Activated CD4-positive, alpha-beta memory T cell treated with anti-CD3 and anti-CD28 coated beads, Interleukin-2, amount 10 ng/mL, durations not matched to agents 7 days and 5 days (primary cell): ENCODE measurements at regions not wholly inside any gene's neighbourhood (a gene's known extent, or its start where the extent isn't known, plus 50 kb on each side); places are given as distances from the start of the nearest gene placed in this dataset.

Source experiments
- CTCF ChIA-PET: fragments of 350-600 bp; sonication (Branson Sonifier 250); formaldehyde crosslinking; loops from one replicate; lab custom pipeline; 2021; ENCODE audit warnings: antibody characterized with exemption, inconsistent platforms; lab: Charles Lee
- POLR2A ChIA-PET: fragments of 350-600 bp; sonication (Branson Sonifier 250); formaldehyde crosslinking; loops from one replicate; lab custom pipeline; 2021; ENCODE audit warnings: antibody characterized with exemption; lab: Charles Lee
- DNase-seq: peaks from one replicate; pipeline ENCODE4 v3.0.0-alpha.2; 2020
- H3K27ac Mint-ChIP-seq: one replicate; pipeline ENCODE4 v1.8.0; 2021; ENCODE audit warnings: mild to moderate bottlenecking, mixed read lengths
- H3K27me3 Mint-ChIP-seq: one replicate; pipeline ENCODE4 v1.8.0; 2021; ENCODE audit warnings: mixed read lengths
- H3K36me3 Mint-ChIP-seq: one replicate; pipeline ENCODE4 v1.8.0; 2021; ENCODE audit warnings: low read depth, mixed read lengths
- H3K4me1 Mint-ChIP-seq: one replicate; pipeline ENCODE4 v1.8.0; 2021; ENCODE audit warnings: mixed read lengths
- H3K4me3 Mint-ChIP-seq: one replicate; pipeline ENCODE4 v1.8.0; 2021; ENCODE audit warnings: mild to moderate bottlenecking, mixed read lengths
- H3K9me3 Mint-ChIP-seq: one replicate; pipeline ENCODE4 v1.8.0; 2021; ENCODE audit warnings: mixed read lengths

DNA sequence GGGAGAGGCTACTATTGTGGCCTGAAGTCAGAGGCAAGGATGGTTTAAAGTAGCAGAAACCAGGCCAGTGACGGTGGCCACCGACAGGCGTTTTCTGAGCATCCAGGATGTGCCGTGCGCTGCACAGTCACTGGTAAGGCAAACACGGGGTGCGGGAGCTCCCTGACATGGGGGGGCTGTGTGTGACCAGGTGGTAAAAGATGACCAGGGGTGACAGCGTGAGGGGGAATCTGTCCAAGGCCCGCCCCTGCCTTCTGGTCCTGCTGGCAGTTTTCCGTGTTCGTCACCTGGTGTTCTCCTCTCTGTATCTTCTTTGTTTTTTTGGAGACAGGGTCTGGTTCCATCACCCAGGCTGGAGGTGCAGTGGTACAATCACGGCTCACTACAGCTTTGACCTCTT is 167.4 kb downstream of the ICE1 start:
- no peaks in the 10 kb centered on the region for H3K4me1 Mint-ChIP-seq

DNA sequence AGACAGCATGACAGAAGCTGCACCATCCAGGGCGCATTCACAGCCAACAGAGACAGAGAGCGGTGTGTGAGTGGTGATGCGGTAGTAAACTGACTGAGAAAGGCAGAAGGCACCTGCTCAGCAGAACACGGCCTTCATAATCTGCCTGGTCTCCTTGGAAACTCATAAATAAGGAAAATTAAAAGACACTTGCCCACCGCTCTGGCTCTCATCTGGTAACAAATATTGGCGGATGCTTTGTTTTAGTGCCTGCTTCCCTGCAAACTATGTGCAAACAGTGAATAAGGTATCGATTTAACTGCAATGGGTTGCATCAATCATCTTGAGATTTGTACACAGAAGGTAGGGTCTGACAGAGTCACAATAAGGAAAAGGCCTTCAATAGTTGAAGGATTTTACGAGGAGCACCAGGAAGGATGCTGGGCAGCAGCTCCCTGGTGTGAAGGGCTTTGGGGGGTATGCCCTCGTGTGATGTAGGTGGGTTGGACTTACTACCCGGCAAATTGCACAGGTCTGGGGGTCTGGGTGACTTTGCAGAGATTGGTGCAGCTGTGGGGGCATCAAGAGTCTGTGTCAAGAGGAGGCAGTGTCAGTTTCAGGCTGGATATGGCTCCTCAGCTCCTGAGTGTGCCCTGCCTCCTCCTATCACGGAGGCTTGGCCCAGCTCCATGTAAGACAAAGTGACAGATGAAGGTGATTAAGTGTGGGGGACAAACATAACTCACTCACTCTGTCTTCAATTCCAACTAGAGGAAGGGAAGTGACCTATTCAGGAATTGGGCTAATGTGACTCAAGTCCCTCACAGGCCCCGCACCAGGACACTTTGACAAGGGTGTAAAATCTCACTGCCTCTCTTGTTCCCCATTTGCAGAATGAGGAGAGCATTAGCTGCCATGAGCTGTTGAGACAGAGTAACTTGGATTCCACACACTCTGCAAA is 166.7 kb downstream of the ICE1 start:
- H3K27ac Mint-ChIP-seq, result no peak overlapping the region
- no peak for DNase-seq
- H3K9me3 Mint-ChIP-seq, result no peaks in the 10 kb centered on the region
- CTCF ChIA-PET, result no interaction called here
- H3K4me1 Mint-ChIP-seq, result no peaks in the 10 kb centered on the region
- peaks cover 1% of the 10 kb centered on the region for H3K27me3 Mint-ChIP-seq
- POLR2A ChIA-PET, result no interaction called here
- no peak overlapping the region for H3K4me3 Mint-ChIP-seq
- no peaks in the 10 kb centered on the region for H3K36me3 Mint-ChIP-seq

More for the DNA sequence above, 167.4 kb downstream of the ICE1 start:
- DNase-seq, result no peak
- Mint-ChIP-seq H3K27me3 (peaks cover 1% of the 10 kb centered on the region), H3K9me3 (no peaks in the 10 kb centered on the region), H3K4me3 (no peak overlapping the region), H3K27ac (no peak overlapping the region), H3K36me3 (no peaks in the 10 kb centered on the region)
- CTCF ChIA-PET, result no interaction called here
- POLR2A ChIA-PET, result no interaction called here

DNA sequence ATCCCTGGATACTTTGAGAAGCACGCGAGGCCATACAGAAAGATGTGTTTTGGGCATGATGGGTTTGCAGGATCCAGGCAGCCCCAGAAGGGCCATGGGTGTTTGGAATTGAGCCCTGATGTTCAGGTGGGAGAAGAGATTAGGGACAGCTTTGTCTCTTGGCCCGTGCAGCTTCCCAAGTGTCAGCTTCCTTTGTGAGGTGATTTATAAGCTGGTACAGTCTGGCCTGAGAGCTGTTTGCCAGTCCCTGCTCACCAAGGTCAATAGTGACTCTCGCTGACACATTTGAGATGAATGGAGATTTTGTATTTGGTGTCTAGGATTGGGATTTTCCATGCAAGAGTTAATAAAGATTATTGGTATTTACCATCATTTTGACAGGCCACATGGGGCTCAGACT is 165.9 kb downstream of the ICE1 start:
- Mint-ChIP-seq H3K27me3 (peaks cover 1% of the 10 kb centered on the region), H3K4me3 (no peak overlapping the region), H3K36me3 (no peaks in the 10 kb centered on the region), H3K9me3 (no peaks in the 10 kb centered on the region), H3K27ac (no peak overlapping the region), H3K4me1 (no peaks in the 10 kb centered on the region)
- CTCF ChIA-PET, result no interaction called here
- POLR2A ChIA-PET, result no interaction called here
- DNase-seq, result no peak

DNA sequence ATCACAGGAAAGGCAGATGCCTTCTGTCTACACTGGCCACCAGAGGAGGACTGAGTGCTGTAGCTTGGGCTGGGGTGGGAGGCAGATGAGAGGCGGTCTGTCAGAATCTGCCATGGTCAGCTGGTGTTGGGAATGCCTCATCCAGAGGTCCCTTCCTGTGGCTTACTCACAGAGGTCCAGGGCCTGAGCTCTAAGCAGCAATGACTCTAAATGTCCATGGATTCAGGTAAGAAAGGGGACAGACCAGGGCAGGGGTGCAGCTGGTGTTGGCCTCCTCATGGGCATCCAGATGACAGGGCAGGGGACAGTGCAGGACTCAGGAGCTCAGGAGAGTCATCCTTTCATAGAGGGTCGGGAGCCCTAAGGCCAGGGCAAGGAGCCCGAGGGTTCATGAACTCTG is 165.0 kb downstream of the ICE1 start:
- DNase-seq, result no peak
- ChIA-PET CTCF (no interaction called here), POLR2A (no interaction called here)
- Mint-ChIP-seq H3K36me3 (no peaks in the 10 kb centered on the region), H3K27me3 (peaks cover 1% of the 10 kb centered on the region), H3K4me3 (no peak overlapping the region), H3K27ac (no peak overlapping the region), H3K9me3 (no peaks in the 10 kb centered on the region), H3K4me1 (no peaks in the 10 kb centered on the region)

DNA sequence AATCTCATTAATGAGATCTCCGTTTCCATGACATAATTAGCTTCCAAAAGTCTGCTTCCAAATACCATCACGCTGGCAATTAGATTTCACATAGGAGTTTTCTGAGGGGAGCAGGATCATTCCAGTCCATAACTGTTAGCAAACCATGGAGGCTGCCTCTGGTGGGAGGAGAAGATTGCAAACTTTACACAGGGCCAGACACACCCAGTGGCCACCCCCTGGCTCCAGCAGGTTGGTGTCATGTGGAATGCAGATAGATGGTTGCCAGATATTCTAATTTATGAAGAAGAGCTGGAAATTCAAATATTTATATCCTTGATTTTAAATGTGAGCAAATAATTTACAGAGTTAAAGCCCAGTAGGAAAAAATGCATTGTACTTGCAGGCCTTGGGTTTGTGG is 164.2 kb downstream of the ICE1 start:
- Mint-ChIP-seq H3K27ac (no peak overlapping the region), H3K4me3 (no peak overlapping the region), H3K36me3 (no peaks in the 10 kb centered on the region), H3K27me3 (peaks cover 1% of the 10 kb centered on the region), H3K4me1 (no peaks in the 10 kb centered on the region), H3K9me3 (no peaks in the 10 kb centered on the region)
- no peak for DNase-seq
- ChIA-PET CTCF (no interaction called here), POLR2A (no interaction called here)

DNA sequence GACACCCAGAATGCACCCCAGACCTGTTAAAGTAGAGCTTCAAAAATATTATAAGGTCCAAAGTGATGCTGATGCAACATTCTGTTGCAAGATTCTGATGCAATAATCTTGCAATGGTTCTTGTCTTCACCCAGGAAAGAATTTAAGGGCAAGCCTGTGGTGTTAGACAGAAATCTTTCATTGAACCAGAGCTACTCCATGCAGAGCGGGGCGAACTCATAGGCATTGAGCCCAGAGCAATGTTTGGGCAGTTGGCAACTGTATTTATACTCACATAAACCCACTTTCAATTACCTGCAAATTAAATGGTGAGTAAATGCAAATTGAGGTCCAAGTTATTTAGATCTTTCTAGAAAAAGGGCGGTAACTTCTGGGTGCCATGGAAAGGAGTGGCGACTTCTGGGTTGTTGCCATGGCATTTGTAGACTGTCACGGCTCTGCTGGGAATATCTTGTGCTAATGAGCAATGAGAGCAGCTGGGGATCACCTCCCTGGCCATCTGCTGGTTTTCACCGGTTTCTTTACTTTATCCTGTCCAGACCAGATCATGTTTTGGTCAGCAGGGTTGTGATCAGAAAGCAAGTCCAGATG is 163.4 kb downstream of the ICE1 start:
- Mint-ChIP-seq H3K4me1 (no peaks in the 10 kb centered on the region), H3K36me3 (no peaks in the 10 kb centered on the region), H3K9me3 (no peaks in the 10 kb centered on the region), H3K27ac (no peak overlapping the region), H3K27me3 (peaks cover 1% of the 10 kb centered on the region), H3K4me3 (no peak overlapping the region)
- POLR2A ChIA-PET, result no interaction called here
- CTCF ChIA-PET, result no interaction called here
- no peak for DNase-seq

DNA sequence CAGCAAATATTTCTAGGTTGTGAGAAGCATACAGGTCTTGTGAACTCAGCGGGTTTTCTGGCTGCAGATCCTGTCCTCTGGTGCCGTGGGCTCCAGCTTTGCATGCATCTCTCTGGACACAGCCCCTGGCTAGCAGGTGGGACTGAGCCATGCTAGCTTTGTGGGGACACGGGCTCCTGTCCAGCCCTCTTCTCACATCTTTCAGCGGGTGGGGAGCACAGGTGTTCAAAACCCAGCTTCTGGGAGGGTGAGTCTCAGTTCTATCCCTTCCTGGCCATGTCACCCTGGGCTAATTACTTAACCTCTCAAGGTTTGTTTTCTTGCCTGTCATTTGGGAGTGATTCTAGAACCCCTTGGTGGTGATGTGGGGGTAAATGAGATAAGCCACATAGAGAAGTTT is 162.3 kb downstream of the ICE1 start:
- H3K9me3 Mint-ChIP-seq, result no peaks in the 10 kb centered on the region
- CTCF ChIA-PET, result no interaction called here
- POLR2A ChIA-PET, result no interaction called here
- no peaks in the 10 kb centered on the region for H3K4me1 Mint-ChIP-seq
- H3K4me3 Mint-ChIP-seq, result no peak overlapping the region
- no peak overlapping the region for H3K27ac Mint-ChIP-seq
- H3K27me3 Mint-ChIP-seq, result peaks cover 1% of the 10 kb centered on the region
- no peaks in the 10 kb centered on the region for H3K36me3 Mint-ChIP-seq
- no peak for DNase-seq

DNA sequence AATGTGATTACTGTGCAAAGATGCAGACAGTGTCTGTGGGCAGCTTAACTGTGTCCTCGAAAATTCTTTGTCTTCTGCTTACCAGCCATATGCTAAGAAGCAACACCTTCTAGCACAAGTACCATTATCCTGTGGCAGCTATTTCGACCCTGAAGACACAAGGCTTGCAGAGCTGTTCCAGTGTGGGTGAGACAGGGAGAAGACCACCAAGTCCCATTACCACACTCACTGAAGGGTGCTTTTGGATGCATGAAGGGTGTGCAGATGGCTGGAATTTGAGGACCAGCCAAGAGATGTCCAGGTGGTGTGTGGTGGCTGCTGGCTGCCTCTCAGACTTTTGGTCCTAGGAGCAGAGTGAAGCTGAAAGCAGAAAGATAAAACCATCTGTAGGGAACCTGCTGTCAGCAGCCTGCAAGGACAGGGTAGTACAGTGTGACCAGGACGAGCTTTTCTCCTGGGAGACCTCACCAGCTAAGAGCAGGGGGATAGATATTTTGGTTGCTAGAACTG is 161.8 kb downstream of the ICE1 start:
- CTCF ChIA-PET, result no interaction called here
- DNase-seq, result no peak
- Mint-ChIP-seq H3K36me3 (no peaks in the 10 kb centered on the region), H3K4me3 (no peak overlapping the region), H3K27ac (no peak overlapping the region), H3K27me3 (peaks cover 1% of the 10 kb centered on the region), H3K9me3 (no peaks in the 10 kb centered on the region), H3K4me1 (no peaks in the 10 kb centered on the region)
- POLR2A ChIA-PET, result no interaction called here

DNA sequence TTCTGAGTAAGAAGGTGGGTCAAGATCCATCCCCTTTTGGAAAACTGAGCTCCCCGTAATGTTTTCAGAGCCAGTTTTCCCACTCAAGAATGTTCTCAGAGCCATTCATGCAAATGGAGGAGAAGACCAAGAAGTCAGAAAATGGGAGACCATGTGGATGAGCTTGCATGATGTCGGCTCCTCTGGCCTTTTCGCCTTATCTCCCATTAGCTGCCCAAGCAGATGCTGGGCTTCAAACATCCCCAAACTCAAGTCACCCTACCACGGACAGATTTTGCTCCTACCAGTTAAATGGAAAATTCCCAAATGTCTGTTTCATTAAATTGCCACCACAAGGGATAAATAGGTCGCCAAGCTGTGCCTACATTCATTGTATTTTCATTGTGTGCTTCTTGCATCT is 161.4 kb downstream of the ICE1 start:
- ChIA-PET POLR2A (no interaction called here), CTCF (no interaction called here)
- DNase-seq, result no peak
- Mint-ChIP-seq H3K36me3 (no peaks in the 10 kb centered on the region), H3K4me3 (no peak overlapping the region), H3K27me3 (peaks cover 1% of the 10 kb centered on the region), H3K9me3 (no peaks in the 10 kb centered on the region), H3K27ac (no peak overlapping the region), H3K4me1 (no peaks in the 10 kb centered on the region)

DNA sequence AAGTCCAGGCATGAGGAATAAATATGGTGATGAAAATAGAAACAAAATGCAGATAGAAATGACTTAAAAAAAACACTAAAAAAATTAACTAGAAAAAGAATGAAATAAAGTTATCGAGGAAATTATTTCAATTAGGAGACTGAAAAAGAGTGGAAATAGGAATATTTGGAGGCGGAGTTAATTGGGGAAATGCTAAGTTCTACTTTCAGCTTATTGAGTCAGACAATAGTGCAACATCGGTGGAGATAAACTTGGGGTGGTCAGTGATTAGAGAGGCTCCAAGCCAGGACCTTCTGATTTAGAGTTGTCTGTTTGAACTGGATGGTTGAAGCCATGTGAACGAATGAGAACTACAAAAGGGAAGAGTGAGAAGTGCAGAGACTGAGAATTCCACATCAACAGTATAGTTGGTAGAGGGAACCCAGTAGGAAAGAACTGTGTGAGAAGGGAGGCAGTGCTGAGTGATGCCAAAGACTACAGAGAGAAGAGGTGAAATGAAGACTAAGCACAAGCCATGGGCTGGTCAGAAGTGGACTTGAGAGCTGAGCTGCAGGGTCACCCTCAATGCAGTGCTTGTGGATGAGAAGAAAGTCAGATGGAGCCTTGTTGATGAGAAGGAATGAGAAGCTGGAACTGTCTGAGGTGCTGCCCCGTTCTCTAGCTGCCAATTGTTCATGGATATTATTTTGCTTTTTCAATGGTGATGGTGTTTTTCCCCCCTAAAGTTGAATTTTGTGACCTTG is 160.7 kb downstream of the ICE1 start:
- Mint-ChIP-seq H3K4me3 (no peak overlapping the region), H3K27me3 (peaks cover 1% of the 10 kb centered on the region), H3K4me1 (no peaks in the 10 kb centered on the region), H3K36me3 (no peaks in the 10 kb centered on the region), H3K27ac (no peak overlapping the region), H3K9me3 (no peaks in the 10 kb centered on the region)
- CTCF ChIA-PET, result no interaction called here
- POLR2A ChIA-PET, result no interaction called here
- no peak for DNase-seq

DNA sequence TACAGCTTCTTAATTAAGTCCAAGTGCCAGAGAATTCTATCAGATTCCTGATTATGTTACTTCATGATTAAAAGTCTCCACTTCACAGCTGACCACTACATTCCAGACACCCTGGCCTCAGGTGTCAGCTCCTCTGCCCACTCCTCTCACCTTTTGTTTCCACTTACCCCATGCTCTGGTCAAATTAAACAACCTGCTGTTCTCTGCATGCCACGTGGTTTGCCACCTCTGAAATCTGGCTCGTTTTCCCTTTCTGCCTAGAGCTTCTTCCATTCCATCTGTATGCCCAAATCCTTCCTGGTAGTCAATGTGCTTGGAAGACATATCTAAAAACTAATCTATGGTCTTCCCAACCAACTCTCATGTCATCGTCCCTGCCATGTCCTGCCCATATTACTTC is 158.6 kb downstream of the ICE1 start:
- Mint-ChIP-seq H3K4me1 (no peaks in the 10 kb centered on the region), H3K9me3 (no peaks in the 10 kb centered on the region), H3K27me3 (no peaks in the 10 kb centered on the region), H3K27ac (no peak overlapping the region), H3K36me3 (no peaks in the 10 kb centered on the region), H3K4me3 (no peak overlapping the region)
- ChIA-PET CTCF (no interaction called here), POLR2A (no interaction called here)
- no peak for DNase-seq

DNA sequence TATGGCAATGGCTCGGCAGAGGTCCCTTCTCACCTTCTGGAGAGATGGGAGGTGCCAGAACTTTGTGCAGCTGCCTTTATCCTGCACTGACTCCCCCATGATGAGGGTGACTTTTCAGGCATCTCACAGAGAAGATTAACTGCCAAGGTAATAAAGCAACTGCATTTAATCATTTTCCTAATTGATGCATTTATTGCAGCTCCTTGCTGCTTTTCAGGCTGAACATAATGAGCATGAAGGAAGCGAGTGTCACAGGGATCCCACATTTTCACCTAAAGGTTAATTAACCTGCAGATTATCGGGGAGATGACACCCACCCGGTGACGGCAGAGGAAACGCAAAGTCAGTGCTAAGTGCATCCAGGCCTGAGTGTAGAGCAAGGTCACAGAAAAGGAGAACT is 154.3 kb downstream of the ICE1 start:
- no peaks in the 10 kb centered on the region for H3K9me3 Mint-ChIP-seq
- CTCF ChIA-PET, result no interaction called here

DNA sequence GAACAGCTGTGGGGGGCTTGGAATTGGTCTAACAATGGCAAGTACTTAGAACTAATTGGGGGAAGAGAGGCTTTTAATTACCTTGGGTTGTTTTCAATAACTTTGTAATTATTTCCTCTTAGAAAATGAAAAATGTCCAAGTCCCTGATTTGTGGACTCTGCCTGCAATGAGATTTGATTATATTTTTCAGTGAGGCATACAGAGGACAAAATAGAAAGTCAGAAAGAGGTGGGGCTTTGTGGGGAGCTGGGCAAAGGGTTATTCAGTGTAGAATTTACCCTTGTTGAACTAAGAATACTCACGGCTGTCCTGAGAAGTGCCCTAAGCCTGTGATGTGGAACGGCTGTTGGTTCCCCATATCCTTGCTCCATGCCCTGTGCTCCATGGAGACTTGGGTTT is 153.0 kb downstream of the ICE1 start:
- Mint-ChIP-seq H3K4me1 (no peaks in the 10 kb centered on the region), H3K9me3 (no peaks in the 10 kb centered on the region), H3K4me3 (no peak overlapping the region), H3K36me3 (no peaks in the 10 kb centered on the region), H3K27me3 (no peaks in the 10 kb centered on the region), H3K27ac (no peak overlapping the region)
- DNase-seq, result no peak
- ChIA-PET CTCF (no interaction called here), POLR2A (no interaction called here)

More for the DNA sequence above, 154.3 kb downstream of the ICE1 start:
- H3K27me3 Mint-ChIP-seq, result no peaks in the 10 kb centered on the region
- H3K27ac Mint-ChIP-seq, result no peak overlapping the region
- DNase-seq, result no peak
- H3K36me3 Mint-ChIP-seq, result no peaks in the 10 kb centered on the region
- no peaks in the 10 kb centered on the region for H3K4me1 Mint-ChIP-seq
- no peak overlapping the region for H3K4me3 Mint-ChIP-seq
- POLR2A ChIA-PET, result no interaction called here
